K562 (cell line): ENCODE measurements at regions not wholly inside any gene's neighbourhood (a gene's known extent, or its start where the extent isn't known, plus 50 kb on each side); places are given as distances from the start of the nearest gene placed in this dataset.

Source experiments
- MAFF ChIP-seq: IDR thresholded peaks from 2 replicates; pipeline ENCODE4 v1.6.1; 2012; ENCODE audit warnings: low read length, improper control_type of control experiment
- NELFE ChIP-seq: IDR thresholded peaks from 2 replicates; pipeline ENCODE4 v1.6.1; 2011; ENCODE audit warnings: mild to moderate bottlenecking; ENCODE audit not compliant: insufficient read depth, insufficient read length
- PCBP2 ChIP-seq: fragments of 200-400 bp; formaldehyde crosslinking; IDR thresholded peaks from 2 replicates; pipeline ENCODE4 v1.6.1; 2018; ENCODE audit warnings: low read length, low read depth, mild to moderate bottlenecking, moderate library complexity; ENCODE audit not compliant: poor library complexity, severe bottlenecking
- TCF7 ChIP-seq: sonication (generic); IDR thresholded peaks from 2 replicates; pipeline ENCODE4 v1.6.1; 2016; ENCODE audit warnings: antibody characterized with exemption, borderline replicate concordance
- TRIM24 ChIP-seq, 2 experiments: fragments of 450-650 bp; IDR thresholded peaks; 2 replicates each; pipeline ENCODE4 v1.6.1; 2016
- ZNF584 ChIP-seq: fragments of 200-800 bp; sonication (Bioruptor generic); IDR thresholded peaks from 2 replicates; pipeline ENCODE4 v1.6.1; 2016; ENCODE audit warnings: low read depth, mild to moderate bottlenecking, missing genetic modification characterization, missing compliant biosample characterization
- TF ChIP-seq, protein P1 (sequence below): fragments of 250-450 bp; sonication (Bioruptor Pico); IDR thresholded peaks from 2 replicates; pipeline ENCODE4 v1.4.0; 2020; ENCODE audit warnings: mild to moderate bottlenecking, moderate library complexity
- TF ChIP-seq, protein P2 (sequence below): fragments of 450-650 bp; conservative IDR thresholded peaks from 2 replicates; pipeline ENCODE4 v1.6.1; 2016; ENCODE audit warnings: missing genetic modification characterization, low read depth, mild to moderate bottlenecking, missing compliant biosample characterization, moderate library complexity
- TF ChIP-seq, protein P3 (sequence below): sonication (generic); formaldehyde crosslinking; IDR thresholded peaks from 2 replicates; pipeline ENCODE4 v1.8.1; 2023; ENCODE audit warnings: mild to moderate bottlenecking, missing genetic modification reagents
- TF ChIP-seq, protein P4 (sequence below): fragments of 250-450 bp; sonication (Bioruptor Pico); IDR thresholded peaks from 2 replicates; pipeline ENCODE4 v1.8.0; 2022; ENCODE audit warnings: inconsistent platforms, mild to moderate bottlenecking, moderate library complexity, borderline replicate concordance

DNA sequence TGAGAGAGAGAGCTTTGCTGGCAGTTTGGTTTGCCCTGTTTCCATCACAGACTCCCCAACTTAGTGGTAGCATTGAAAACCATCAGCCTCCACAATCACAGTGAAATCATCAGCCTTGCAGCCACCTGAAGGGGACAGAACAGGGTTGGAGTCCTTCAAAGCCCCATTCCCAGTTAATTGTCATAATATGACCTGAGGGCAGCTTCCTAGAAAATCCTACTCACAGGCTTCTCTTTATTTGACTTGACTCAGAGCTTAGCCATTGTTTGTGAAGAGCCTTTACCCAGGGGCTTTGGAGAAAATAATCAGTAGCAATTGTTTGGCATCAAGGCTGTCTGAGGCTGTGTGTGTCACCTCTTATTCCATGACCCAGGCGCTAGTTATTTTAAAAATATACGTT is 308.7 kb downstream of the CBLN2 start (continued):
- TF ChIP-seq, protein P1, sequence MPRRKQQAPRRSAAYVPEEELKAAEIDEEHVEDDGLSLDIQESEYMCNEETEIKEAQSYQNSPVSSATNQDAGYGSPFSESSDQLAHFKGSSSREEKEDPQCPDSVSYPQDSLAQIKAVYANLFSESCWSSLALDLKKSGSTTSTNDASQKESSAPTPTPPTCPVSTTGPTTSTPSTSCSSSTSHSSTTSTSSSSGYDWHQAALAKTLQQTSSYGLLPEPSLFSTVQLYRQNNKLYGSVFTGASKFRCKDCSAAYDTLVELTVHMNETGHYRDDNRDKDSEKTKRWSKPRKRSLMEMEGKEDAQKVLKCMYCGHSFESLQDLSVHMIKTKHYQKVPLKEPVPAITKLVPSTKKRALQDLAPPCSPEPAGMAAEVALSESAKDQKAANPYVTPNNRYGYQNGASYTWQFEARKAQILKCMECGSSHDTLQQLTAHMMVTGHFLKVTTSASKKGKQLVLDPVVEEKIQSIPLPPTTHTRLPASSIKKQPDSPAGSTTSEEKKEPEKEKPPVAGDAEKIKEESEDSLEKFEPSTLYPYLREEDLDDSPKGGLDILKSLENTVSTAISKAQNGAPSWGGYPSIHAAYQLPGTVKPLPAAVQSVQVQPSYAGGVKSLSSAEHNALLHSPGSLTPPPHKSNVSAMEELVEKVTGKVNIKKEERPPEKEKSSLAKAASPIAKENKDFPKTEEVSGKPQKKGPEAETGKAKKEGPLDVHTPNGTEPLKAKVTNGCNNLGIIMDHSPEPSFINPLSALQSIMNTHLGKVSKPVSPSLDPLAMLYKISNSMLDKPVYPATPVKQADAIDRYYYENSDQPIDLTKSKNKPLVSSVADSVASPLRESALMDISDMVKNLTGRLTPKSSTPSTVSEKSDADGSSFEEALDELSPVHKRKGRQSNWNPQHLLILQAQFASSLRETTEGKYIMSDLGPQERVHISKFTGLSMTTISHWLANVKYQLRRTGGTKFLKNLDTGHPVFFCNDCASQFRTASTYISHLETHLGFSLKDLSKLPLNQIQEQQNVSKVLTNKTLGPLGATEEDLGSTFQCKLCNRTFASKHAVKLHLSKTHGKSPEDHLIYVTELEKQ (CRISPR knock-in tag): no peak
- TF ChIP-seq ZNF584 (CRISPR knock-in tag) (no peak), TCF7 (no peak), MAFF (no peak), NELFE (no peak), TRIM24 (IDR thresholded peaks at IDR 0.05) (no peak), PCBP2 (no peak)
- TF ChIP-seq, protein P2, sequence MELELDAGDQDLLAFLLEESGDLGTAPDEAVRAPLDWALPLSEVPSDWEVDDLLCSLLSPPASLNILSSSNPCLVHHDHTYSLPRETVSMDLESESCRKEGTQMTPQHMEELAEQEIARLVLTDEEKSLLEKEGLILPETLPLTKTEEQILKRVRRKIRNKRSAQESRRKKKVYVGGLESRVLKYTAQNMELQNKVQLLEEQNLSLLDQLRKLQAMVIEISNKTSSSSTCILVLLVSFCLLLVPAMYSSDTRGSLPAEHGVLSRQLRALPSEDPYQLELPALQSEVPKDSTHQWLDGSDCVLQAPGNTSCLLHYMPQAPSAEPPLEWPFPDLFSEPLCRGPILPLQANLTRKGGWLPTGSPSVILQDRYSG (tag): no peak
- TF ChIP-seq, protein P3, sequence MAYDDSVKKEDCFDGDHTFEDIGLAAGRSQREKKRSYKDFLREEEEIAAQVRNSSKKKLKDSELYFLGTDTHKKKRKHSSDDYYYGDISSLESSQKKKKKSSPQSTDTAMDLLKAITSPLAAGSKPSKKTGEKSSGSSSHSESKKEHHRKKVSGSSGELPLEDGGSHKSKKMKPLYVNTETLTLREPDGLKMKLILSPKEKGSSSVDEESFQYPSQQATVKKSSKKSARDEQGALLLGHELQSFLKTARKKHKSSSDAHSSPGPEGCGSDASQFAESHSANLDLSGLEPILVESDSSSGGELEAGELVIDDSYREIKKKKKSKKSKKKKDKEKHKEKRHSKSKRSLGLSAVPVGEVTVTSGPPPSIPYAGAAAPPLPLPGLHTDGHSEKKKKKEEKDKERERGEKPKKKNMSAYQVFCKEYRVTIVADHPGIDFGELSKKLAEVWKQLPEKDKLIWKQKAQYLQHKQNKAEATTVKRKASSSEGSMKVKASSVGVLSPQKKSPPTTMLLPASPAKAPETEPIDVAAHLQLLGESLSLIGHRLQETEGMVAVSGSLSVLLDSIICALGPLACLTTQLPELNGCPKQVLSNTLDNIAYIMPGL (CRISPR knock-in tag): no peak
- TF ChIP-seq, protein P4, sequence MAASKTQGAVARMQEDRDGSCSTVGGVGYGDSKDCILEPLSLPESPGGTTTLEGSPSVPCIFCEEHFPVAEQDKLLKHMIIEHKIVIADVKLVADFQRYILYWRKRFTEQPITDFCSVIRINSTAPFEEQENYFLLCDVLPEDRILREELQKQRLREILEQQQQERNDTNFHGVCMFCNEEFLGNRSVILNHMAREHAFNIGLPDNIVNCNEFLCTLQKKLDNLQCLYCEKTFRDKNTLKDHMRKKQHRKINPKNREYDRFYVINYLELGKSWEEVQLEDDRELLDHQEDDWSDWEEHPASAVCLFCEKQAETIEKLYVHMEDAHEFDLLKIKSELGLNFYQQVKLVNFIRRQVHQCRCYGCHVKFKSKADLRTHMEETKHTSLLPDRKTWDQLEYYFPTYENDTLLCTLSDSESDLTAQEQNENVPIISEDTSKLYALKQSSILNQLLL (CRISPR knock-in tag): no peak
- TF ChIP-seq, all 486 proteins: peak for 0
